ENCODE measurements at regions not wholly inside any gene's neighbourhood (a gene's known extent, or its start where the extent isn't known, plus 50 kb on each side); places are given as distances from the start of the nearest gene placed in this dataset.

DNA sequence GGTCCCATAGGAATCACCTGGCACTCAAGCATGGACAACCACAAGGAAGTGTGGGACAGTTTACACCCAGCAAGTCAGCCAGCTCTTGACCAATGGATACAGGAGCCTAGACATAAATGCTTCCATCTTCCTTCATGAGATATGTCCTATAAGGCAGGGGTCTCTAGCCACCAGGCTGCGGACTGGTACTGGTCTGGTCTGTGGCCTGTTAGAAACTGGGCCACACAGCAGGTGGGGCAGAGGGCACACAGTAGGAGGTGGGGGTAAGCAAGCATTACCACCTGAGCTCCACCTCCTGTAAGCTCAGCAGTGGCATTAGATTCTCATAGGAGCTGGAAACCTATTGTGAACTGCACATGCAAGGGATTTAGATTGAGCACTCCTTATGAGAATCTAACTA lies 437.1 kb downstream of the CD109 start:
- WGBS, 2 donors = 86% methylated on average over 1 of the region's 1 CpG; no CpG with 5 or more reads in 1 of the 2 donors
- ATAC-seq (ENCODE audit: low FRiP score in 2 of 2) = peak in 1 of 2 donors; percentile 61

DNA sequence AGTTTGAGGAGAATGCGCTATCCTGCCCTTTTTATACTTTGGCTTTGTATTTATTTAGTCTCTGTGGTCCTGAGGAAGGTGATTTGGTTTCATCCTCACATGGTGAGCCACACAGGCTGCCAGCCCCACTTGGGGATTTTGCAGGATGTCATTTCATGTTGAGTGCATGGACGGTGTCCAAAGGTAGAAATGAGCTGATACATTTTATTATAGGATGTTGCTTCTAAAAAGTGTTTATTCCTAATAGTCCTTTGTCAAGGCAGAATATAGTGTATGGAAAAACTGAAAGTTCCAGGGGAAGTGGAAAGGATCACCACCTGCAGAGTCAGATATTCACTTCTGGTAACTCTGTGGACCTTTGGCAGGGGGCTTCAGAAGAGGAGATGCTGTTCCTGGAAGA lies 434.6 kb downstream of the CD109 start:
- no peaks in the 10 kb centered on the region for H3K36me3 ChIP-seq
- WGBS, 2 donors = 88 to 91% methylated on average over 2 of the region's 2 CpGs
- ATAC-seq (ENCODE audit: low FRiP score in 2 of 2) (no peak), DNase-seq (no peak)
- H3K4me1 ChIP-seq = no peaks in the 10 kb centered on the region
- H3K9me3 ChIP-seq = no peaks in the 10 kb centered on the region
- H3K27ac ChIP-seq = no peak overlapping the region
- H3K27me3 ChIP-seq = no peaks in the 10 kb centered on the region
- TF ChIP-seq, protein P1, sequence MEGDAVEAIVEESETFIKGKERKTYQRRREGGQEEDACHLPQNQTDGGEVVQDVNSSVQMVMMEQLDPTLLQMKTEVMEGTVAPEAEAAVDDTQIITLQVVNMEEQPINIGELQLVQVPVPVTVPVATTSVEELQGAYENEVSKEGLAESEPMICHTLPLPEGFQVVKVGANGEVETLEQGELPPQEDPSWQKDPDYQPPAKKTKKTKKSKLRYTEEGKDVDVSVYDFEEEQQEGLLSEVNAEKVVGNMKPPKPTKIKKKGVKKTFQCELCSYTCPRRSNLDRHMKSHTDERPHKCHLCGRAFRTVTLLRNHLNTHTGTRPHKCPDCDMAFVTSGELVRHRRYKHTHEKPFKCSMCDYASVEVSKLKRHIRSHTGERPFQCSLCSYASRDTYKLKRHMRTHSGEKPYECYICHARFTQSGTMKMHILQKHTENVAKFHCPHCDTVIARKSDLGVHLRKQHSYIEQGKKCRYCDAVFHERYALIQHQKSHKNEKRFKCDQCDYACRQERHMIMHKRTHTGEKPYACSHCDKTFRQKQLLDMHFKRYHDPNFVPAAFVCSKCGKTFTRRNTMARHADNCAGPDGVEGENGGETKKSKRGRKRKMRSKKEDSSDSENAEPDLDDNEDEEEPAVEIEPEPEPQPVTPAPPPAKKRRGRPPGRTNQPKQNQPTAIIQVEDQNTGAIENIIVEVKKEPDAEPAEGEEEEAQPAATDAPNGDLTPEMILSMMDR (IDR thresholded peaks at IDR 0.05) = no peak
- no peak for TF ChIP-seq POLR2A (IDR thresholded peaks at IDR 0.05)
- no peak overlapping the region for H3K4me3 ChIP-seq

More for the DNA sequence above, 437.1 kb downstream of the CD109 start:
- no peaks in the 10 kb centered on the region for H3K27me3 ChIP-seq
- no peak overlapping the region for H3K27ac ChIP-seq
- no peak for DNase-seq
- no peaks in the 10 kb centered on the region for H3K9me3 ChIP-seq
- H3K36me3 ChIP-seq = no peaks in the 10 kb centered on the region
- no peak overlapping the region for H3K4me3 ChIP-seq
- H3K4me1 ChIP-seq = no peaks in the 10 kb centered on the region
- TF ChIP-seq, protein P1 (IDR thresholded peaks at IDR 0.05) = no peak
- TF ChIP-seq POLR2AphosphoS5 (IDR thresholded peaks at IDR 0.05) (no peak), POLR2A (IDR thresholded peaks at IDR 0.05) (no peak), EP300 (IDR thresholded peaks at IDR 0.05) (no peak)

DNA sequence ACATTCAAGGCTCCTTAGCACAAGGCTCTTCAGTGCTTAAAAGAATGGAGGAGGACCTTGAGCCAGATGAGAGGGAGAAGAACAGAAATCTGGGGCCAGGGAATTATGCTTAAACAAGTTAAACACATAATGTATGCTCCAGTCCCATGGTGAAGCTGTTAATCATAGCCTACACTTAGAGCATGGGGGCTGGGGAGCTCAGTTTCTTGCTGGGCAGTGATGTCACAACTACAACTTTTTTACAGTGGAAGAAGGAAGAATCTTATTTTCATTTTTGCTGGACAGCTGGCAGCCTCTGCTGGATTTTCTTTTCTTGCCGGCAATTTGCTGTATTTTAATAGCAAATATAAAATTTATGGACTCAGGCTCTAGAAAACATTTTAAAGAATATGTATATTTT lies 432.5 kb downstream of the CD109 start:
- TF ChIP-seq, protein P1 (IDR thresholded peaks at IDR 0.05) = no peak
- TF ChIP-seq POLR2A (IDR thresholded peaks at IDR 0.05) = no peak
- TF ChIP-seq POLR2AphosphoS5 (IDR thresholded peaks at IDR 0.05) = no peak
- no peak for TF ChIP-seq EP300 (IDR thresholded peaks at IDR 0.05)
- no peaks in the 10 kb centered on the region for H3K36me3 ChIP-seq
- DNase-seq = no peak

DNA sequence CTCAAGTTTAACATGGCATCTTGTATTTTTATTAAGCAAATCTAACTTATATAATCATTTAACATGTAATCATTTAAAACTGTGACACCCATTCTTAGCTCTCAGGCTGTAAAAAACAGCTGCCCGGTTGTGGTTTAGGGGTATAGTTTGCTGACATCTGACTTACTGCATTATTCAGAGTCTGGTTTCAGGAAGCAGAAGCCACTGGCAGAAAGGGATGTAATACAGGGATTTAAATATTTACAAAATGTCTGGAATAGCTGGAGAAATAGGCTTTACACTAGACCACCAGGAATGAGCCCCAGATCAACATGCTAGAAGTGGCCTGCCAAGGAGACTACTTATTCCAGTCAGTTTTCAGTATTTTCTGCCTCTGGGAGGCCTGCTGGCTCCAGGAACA lies 421.1 kb downstream of the CD109 start:
- no peak for DNase-seq
- TF ChIP-seq POLR2A (IDR thresholded peaks at IDR 0.05) (no peak), POLR2AphosphoS5 (IDR thresholded peaks at IDR 0.05) (no peak), EP300 (IDR thresholded peaks at IDR 0.05) (no peak)
- TF ChIP-seq, protein P1 (IDR thresholded peaks at IDR 0.05) = no peak
- Histone ChIP-seq H3K9me3 (no peaks in the 10 kb centered on the region), H3K27ac (no peak overlapping the region), H3K27me3 (no peaks in the 10 kb centered on the region), H3K36me3 (no peaks in the 10 kb centered on the region), H3K4me1 (no peaks in the 10 kb centered on the region), H3K4me3 (no peak overlapping the region)
- 62 to 71% methylated on average over 1 of the region's 1 CpG for WGBS, 2 donors
- ATAC-seq (ENCODE audit: low FRiP score in 2 of 2) = no peak

More for the DNA sequence above, 432.5 kb downstream of the CD109 start:
- WGBS, 2 donors = 86 to 88% methylated on average over 1 of the region's 1 CpG
- no peak for ATAC-seq (ENCODE audit: low FRiP score in 2 of 2)
- Histone ChIP-seq H3K27me3 (no peaks in the 10 kb centered on the region), H3K4me1 (no peaks in the 10 kb centered on the region), H3K27ac (no peak overlapping the region), H3K4me3 (no peak overlapping the region), H3K9me3 (no peaks in the 10 kb centered on the region)

DNA sequence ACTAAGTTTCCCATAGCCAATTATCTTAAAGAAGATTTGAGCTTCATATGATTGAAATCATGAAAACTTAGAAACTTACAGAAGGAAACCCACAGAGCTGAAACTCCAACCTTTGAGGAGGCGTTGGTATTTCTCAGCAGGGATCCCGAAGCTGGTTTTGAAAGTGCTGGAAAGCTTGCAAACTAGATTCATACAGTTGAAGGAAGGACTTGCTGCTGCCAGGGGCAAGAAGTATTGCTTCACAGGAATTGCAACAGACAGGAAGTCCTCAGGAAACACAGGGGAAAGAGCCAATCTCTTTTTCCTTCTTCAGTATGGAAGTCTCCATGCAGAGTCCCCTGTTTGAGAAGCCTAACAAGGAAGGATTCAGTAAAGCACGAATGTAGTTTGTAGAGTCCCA lies 419.7 kb downstream of the CD109 start:
- ATAC-seq (ENCODE audit: low FRiP score in 2 of 2) (no peak), DNase-seq (no peak)
- WGBS, 2 donors = 61 to 64% methylated on average over 3 of the region's 3 CpGs
- no peaks in the 10 kb centered on the region for H3K27me3 ChIP-seq
- H3K4me3 ChIP-seq = no peak overlapping the region
- no peak for TF ChIP-seq POLR2AphosphoS5 (IDR thresholded peaks at IDR 0.05)
- TF ChIP-seq, protein P1 (IDR thresholded peaks at IDR 0.05) = no peak
- TF ChIP-seq POLR2A (IDR thresholded peaks at IDR 0.05) = no peak
- no peaks in the 10 kb centered on the region for H3K4me1 ChIP-seq
- H3K9me3 ChIP-seq = no peaks in the 10 kb centered on the region
- no peak overlapping the region for H3K27ac ChIP-seq
- no peaks in the 10 kb centered on the region for H3K36me3 ChIP-seq

All from upper lobe of left lung (tissue), 6 donors.